Fibroblast of gingiva (primary cell): ENCODE measurements at regions not wholly inside any gene's neighbourhood (a gene's known extent, or its start where the extent isn't known, plus 50 kb on each side); places are given as distances from the start of the nearest gene placed in this dataset.
"Not testable (repeated sequence)": the region's sequence is repeated elsewhere in the genome, so short reads cannot be mapped to it uniquely, and the experiment has no call there.

Experiments
- DNase-seq: peaks from one replicate; pipeline ENCODE4 v3.0.0-alpha.2; 2011; ENCODE audit warnings: low read depth

GRCh38 chr12:77274926-77275325, 209.6 kb upstream of the E2F7 start:
- DNase-seq: no peak

DNA sequence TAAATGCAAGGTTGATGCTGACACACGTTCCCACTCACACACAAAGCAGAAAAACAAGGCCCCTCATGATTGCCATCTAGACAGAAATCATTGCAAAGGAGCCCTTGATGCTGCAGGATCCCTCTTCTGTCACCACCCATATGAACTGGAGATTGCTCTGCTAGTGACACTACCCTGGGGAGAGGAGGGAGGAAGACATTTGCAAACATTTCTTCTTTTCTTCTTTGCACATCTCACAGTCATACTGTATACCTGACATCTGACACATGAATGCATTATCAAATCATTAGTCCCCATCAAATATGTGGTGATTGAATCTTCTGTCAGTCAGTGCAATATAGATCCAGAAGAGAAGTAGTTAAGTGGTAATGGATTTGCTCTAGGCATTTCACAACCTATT, 208.5 kb upstream of the E2F7 start:
- DNase-seq: no peak

GRCh38 chr12:77256956-77257355, 191.6 kb upstream of the E2F7 start:
- DNase-seq: peak; percentile 38

DNA sequence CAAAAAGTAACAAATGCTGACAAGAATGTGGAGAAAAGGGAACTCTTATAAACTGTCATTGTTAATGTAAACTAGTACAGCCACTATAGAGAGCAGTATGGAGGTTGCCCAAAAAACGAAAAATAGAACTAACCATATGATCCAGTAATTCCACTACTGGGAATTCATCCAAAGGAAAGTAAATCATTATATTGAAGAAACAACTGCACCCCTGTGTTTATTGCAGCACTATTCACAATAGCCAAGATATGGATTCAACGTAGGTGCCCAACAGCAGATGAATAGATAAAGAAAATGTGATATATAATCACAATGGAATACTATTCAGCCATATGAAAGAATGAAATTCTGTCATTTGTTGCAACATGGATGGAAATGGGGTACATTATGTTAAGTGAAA, 188.0 kb upstream of the E2F7 start:
- no peak for DNase-seq

DNA sequence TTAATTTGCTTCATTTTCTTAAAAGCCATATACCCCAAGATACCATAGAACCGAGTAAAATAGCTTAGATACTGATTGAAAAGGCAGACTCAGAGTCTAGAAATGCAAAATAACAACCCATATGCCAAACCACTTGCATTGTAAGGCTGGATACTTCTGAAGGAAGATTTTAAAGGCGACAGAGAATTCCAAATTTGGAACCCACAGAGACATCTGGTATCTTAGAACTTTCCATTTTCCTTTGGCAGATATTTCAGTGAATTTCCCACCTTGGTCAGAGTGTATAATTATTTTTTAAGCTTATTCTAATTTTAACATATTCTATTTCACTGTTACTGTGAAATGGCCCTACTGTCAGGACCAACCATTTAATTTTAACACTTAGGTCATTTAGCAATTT, 186.4 kb upstream of the E2F7 start:
- DNase-seq: no peak

DNA sequence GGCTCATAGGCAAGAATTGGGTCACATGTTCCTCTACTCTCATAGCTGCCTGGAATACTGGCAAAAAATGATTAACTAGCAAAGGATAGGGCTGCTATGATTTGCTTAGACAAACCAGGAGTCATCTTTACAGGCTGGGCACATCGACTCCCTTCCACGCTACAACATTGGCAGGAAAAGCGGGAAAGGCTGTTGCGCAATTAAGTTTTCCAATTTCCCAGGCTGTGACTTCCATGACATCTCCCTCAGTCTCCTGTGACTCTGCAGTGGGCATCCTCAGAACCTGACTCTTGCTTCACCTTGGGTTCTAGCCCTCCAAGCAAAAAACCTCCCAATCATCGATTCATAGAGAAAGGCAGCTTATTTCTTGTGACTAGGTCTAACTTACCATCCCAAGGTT, 184.5 kb upstream of the E2F7 start:
- DNase-seq: no peak

DNA sequence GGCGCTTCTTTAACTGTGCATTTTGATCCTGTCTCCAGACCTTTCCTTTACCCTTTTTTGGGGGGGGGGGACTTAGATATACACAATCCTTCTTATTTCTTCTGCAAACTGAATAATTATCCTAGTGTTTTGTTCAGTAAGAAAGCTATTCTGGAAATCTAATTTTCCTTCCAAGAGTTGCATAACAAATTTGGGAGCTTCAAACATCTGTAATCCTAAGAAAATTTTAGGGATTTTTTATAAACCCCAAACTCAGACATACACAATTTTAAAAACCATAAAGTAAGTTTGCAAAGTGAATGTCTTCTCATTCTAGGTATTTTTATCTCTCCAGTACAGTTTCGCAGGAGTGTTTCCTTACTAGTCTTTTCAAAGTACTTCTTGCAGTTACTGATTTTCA, 182.7 kb upstream of the E2F7 start:
- DNase-seq: no peak

GRCh38 chr12:77247542-77247941, 182.2 kb upstream of the E2F7 start:
- no peak for DNase-seq

DNA sequence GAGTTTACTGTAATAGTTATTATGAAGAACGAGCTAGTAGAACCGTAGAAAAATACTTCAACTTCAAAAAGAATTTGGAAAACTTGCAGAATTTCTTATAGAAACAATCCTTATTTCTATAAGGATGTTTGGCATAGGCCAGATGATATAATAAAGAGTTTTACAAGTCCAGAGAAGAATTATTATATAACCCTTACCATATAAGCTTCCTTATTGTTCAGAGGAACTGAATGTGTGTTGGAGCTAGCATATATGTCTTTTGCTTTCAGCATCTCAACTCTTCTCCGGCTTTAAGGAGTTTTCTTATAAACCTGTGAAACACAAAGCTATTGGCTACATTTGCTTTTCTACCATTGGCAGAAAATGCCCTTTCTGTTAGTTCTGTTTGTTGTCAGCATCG, 178.0 kb upstream of the E2F7 start:
- no peak for DNase-seq

DNA sequence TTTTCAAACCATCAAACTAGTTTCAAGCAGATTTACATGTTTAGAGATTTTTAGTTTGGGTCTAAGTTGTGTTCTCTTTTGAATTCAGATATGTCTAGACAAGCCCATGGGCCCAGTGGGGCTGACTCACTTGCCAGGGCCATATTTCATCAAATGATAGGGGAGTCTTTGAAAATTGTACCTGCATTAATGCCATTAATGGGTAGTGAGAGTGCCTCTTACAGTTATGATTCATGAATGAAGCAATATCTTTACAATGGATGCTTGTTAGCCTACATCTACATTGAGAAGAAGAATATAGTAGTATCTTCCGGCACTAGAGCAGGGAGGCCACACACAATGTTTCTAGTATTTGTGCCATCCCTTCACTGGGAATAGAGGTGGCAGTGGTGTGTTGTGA, 174.2 kb upstream of the E2F7 start:
- no peak for DNase-seq

GRCh38 chr12:77238335-77238734, 173.0 kb upstream of the E2F7 start:
- no peak for DNase-seq

- DNase-seq: no peak
These were observed 172.5 kb upstream of the E2F7 start for GRCh38 chr12:77237896-77238295.

DNA sequence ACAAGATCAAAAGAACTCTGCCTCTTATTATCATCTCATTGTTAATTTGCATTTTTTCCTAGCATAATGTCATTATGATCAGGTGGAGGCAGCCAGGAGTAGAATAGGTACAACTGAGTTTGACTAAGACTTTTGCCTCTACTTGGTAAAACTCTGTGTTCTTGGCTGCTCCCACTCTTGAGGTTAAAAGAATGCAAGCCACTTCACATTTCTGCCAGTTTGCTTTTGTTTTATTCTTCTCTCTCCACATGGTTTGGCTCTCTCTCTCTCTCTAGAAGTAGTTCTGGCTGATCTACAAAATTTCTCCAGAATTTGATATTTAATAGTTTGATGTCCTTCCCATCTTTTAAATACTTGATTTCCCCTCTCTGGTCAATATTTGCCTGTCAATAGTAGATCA, 170.7 kb upstream of the E2F7 start:
- DNase-seq: peak; percentile 42

- DNase-seq: peak; percentile 85
These were observed 166.7 kb upstream of the E2F7 start for GRCh38 chr12:77232045-77232444.

DNA sequence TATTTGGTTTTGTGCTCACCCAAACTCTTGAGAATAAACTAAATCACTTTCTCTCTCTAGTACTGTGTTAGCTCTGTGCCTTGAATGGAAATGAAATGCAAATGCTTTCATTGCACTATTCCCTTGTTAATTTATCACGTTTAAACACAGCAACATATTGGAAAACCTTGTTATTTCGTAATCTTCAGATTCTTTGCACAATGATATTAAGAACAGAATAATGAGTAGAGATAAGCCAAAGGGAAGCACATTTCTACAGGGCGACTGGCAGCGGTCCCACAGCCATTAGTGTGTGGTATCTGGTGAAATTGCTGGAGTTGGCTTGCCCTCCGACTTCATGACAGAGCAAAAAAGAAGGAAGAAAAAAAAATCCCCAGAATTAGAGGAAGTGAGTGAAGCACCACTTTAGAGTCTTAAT, 166.1 kb upstream of the E2F7 start:
- peak; percentile 94 for DNase-seq

GRCh38 chr12:77229640-77230442, 164.5 kb upstream of the E2F7 start:
- peak; percentile 61 for DNase-seq

DNA sequence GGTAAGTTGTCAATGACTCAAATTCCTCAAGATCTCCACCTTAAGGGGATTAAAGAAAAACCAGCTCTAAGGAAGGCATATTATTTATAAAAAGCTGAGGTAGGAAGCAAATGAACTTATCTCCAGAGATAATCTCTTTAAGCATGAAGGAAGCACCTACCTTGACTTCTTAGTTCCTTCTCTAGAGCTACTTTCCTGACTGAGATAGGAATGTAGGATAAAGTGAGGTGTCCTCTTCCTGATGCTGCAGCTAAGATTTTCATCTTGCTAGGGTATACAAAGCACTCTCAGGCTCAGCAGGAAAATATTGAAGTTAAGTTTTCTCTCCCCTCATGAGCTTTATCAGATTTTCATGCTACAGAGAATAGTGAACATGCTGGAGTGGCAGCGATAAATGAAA, 163.0 kb upstream of the E2F7 start:
- no peak for DNase-seq

- no peak for DNase-seq
These were observed 161.0 kb upstream of the E2F7 start for GRCh38 chr12:77226368-77226767.

DNA sequence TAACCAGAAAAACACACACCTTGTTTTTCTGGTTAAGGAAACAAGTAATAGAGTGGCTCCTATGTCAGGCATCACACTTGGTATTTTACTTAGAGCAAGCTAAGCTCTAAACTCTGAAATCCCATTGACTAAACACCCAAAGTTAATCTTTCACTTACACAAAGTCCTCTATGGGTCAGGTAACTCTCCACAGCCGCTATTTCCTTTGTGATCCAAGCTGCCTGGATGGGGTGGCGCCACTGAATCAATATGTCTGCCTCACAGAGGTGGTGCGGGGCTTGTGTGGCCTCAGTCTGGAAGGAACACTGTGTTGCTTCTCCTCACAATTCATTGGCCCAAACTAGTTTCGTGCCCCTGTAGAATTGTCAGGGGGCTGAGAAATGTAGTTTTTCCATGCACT, 160.0 kb upstream of the E2F7 start:
- DNase-seq: no peak

GRCh38 chr12:77224346-77224745, 159.0 kb upstream of the E2F7 start:
- DNase-seq: no peak

DNA sequence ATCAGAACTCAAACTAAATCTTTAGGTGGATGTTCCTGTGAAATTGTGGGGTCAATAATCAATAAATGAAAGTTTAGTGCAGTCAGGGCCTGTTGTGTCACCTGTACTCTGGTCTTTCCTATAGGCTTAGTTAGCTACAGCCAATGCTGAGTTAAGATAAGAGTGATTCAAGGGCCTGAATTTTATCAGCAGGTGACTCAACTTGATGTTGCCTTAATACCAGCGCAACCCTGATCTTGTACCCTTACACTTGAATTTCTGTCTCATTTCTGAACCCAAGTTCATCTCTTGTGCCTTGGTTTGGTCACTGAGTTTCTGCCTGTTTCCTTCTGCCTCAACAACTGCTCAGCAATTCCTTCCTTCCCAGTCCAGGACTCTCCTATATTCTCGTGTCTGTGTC, 157.0 kb upstream of the E2F7 start:
- no peak for DNase-seq

GRCh38 chr12:77220586-77220985, 155.2 kb upstream of the E2F7 start:
- DNase-seq: no peak

- DNase-seq: no peak
These were observed 152.9 kb upstream of the E2F7 start for GRCh38 chr12:77218278-77218677.

- not testable (repeated sequence) for DNase-seq
These were observed 150.8 kb upstream of the E2F7 start for GRCh38 chr12:77216136-77216535.
